HEK293T (cell line): ENCODE measurements at regions not wholly inside any gene's neighbourhood (a gene's known extent, or its start where the extent isn't known, plus 50 kb on each side); places are given as distances from the start of the nearest gene placed in this dataset.

ENCODE experiments used
- CTCF ChIA-PET: fragments of 350-600 bp; formaldehyde crosslinking; extraction: SDS; loops from one replicate; lab custom pipeline; 2021; ENCODE audit warnings: antibody characterized with exemption, inconsistent platforms; lab: Yijun Ruan, JAX
- POLR2A ChIA-PET: fragments of 350-600 bp; formaldehyde crosslinking; extraction: SDS; loops from one replicate; lab custom pipeline; 2020; ENCODE audit warnings: antibody characterized with exemption, inconsistent platforms; lab: Yijun Ruan, JAX
- DNase-seq: peaks from one replicate; pipeline ENCODE4 v3.0.0; 2012; ENCODE audit warnings: mixed read lengths; ENCODE audit errors: extremely low spot score
- ARNT ChIP-seq: fragments of 450-650 bp; IDR thresholded peaks from 2 replicates; pipeline ENCODE4 v1.6.1; 2017; ENCODE audit warnings: mild to moderate bottlenecking
- BHLHE40 ChIP-seq: fragments of 450-650 bp; IDR thresholded peaks from 2 replicates; pipeline ENCODE4 v1.6.1; 2016; ENCODE audit warnings: mild to moderate bottlenecking, moderate library complexity, borderline replicate concordance
- CTBP1 ChIP-seq: fragments of 450-650 bp; IDR thresholded peaks from 2 replicates; pipeline ENCODE4 v1.6.1; 2016; ENCODE audit warnings: borderline replicate concordance
- ELF4 ChIP-seq: fragments of 450-650 bp; IDR thresholded peaks from 2 replicates; pipeline ENCODE4 v1.6.1; 2017; ENCODE audit warnings: antibody characterized with exemption
- FOXA1 ChIP-seq: fragments of 450-650 bp; IDR thresholded peaks from 2 replicates; pipeline ENCODE4 v1.6.1; 2016; ENCODE audit warnings: mild to moderate bottlenecking
- FOXK2 ChIP-seq: fragments of 450-650 bp; IDR thresholded peaks from 2 replicates; pipeline ENCODE4 v1.6.1; 2016; ENCODE audit warnings: mild to moderate bottlenecking
- FOXM1 ChIP-seq: fragments of 450-650 bp; IDR thresholded peaks from 2 replicates; pipeline ENCODE4 v1.6.1; 2017; ENCODE audit warnings: mild to moderate bottlenecking, borderline replicate concordance
- HDGF ChIP-seq: fragments of 450-650 bp; IDR thresholded peaks from 2 replicates; pipeline ENCODE4 v1.6.1; 2017; ENCODE audit warnings: antibody characterized with exemption, borderline replicate concordance
- L3MBTL2 ChIP-seq: fragments of 450-650 bp; conservative IDR thresholded peaks from 2 replicates; pipeline ENCODE4 v1.6.1; 2016; ENCODE audit warnings: mild to moderate bottlenecking
- LEF1 ChIP-seq: fragments of 450-650 bp; IDR thresholded peaks from 2 replicates; pipeline ENCODE4 v1.6.1; 2017; ENCODE audit warnings: mild to moderate bottlenecking, borderline replicate concordance
- NFRKB ChIP-seq: fragments of 450-650 bp; IDR thresholded peaks from 2 replicates; pipeline ENCODE4 v1.6.1; 2016; ENCODE audit warnings: mild to moderate bottlenecking, moderate library complexity
- PKNOX1 ChIP-seq: fragments of 450-650 bp; IDR thresholded peaks from 2 replicates; pipeline ENCODE4 v1.6.1; 2016
- SP1 ChIP-seq: fragments of 450-650 bp; IDR thresholded peaks from 2 replicates; pipeline ENCODE4 v1.6.1; 2017
- SUZ12 ChIP-seq: fragments of 450-650 bp; IDR thresholded peaks from 2 replicates; pipeline ENCODE4 v1.6.1; 2016; ENCODE audit warnings: mild to moderate bottlenecking
- TARDBP ChIP-seq: fragments of 450-650 bp; IDR thresholded peaks from 2 replicates; pipeline ENCODE4 v1.6.1; 2016
- ZNF384 ChIP-seq: fragments of 450-650 bp; IDR thresholded peaks from 2 replicates; pipeline ENCODE4 v1.6.1; 2016

- POLR2A ChIA-PET = no interaction called here
- TF ChIP-seq NFRKB = no peak
- no peak for TF ChIP-seq TARDBP
- TF ChIP-seq ELF4 = no peak
- TF ChIP-seq FOXM1 = no peak
- TF ChIP-seq SP1 = no peak
- no peak for TF ChIP-seq ARNT
- no peak for TF ChIP-seq L3MBTL2
- no peak for TF ChIP-seq FOXK2
- TF ChIP-seq ZNF384 = no peak
- no peak for TF ChIP-seq PKNOX1
- no peak for TF ChIP-seq SUZ12
- TF ChIP-seq FOXA1 = no peak
- CTCF ChIA-PET = no interaction called here
- no peak for DNase-seq
These were observed 311.7 kb downstream of the TBC1D4 start for GRCh38 chr13:75170311-75170710.

GRCh38 chr13:75165543-75166230 lies 316.3 kb downstream of the TBC1D4 start:
- DNase-seq = no peak
- ChIA-PET POLR2A (no interaction called here), CTCF (no interaction called here)
- no peak for TF ChIP-seq ARNT
- no peak for TF ChIP-seq ELF4
- TF ChIP-seq HDGF = no peak
- TF ChIP-seq SUZ12 = no peak
- TF ChIP-seq SP1 = no peak
- no peak for TF ChIP-seq FOXK2
- TF ChIP-seq TARDBP = no peak
- no peak for TF ChIP-seq ZNF384
- TF ChIP-seq LEF1 = no peak
- TF ChIP-seq L3MBTL2 = no peak

GRCh38 chr13:75161804-75162203 lies 320.2 kb downstream of the TBC1D4 start:
- CTCF ChIA-PET = no interaction called here
- TF ChIP-seq FOXK2 (no peak), ELF4 (no peak), SUZ12 (no peak), BHLHE40 (no peak), LEF1 (no peak), ARNT (no peak)
- POLR2A ChIA-PET = no interaction called here
- DNase-seq = no peak

- TF ChIP-seq CTBP1 = no peak
- TF ChIP-seq PKNOX1 = no peak
- no peak for TF ChIP-seq ARNT
- no peak for TF ChIP-seq L3MBTL2
- no peak for TF ChIP-seq ZNF384
- TF ChIP-seq ELF4 = no peak
- ChIA-PET CTCF (no interaction called here), POLR2A (no interaction called here)
- no peak for DNase-seq
These were observed 321.0 kb downstream of the TBC1D4 start for GRCh38 chr13:75160984-75161383.

GRCh38 chr13:75154331-75154730 lies 327.6 kb downstream of the TBC1D4 start:
- DNase-seq = no peak
- CTCF ChIA-PET = interaction anchor here (0.7 kb wide), 1 partner anchor 9 kb away, joined by 4 read pairs; no protein-coding TSS in a partner anchor
- no peak for TF ChIP-seq SP1
- no peak for TF ChIP-seq NFRKB
- no peak for TF ChIP-seq ZNF384
- TF ChIP-seq BHLHE40 = no peak
- no peak for TF ChIP-seq ARNT
- no peak for TF ChIP-seq FOXM1
- TF ChIP-seq ELF4 = no peak
- TF ChIP-seq CTBP1 = no peak
- POLR2A ChIA-PET = no interaction called here

GRCh38 chr13:75153834-75154233 lies 328.1 kb downstream of the TBC1D4 start:
- POLR2A ChIA-PET = no interaction called here

More at GRCh38 chr13:75153834-75154233, 328.1 kb downstream of the TBC1D4 start:
- TF ChIP-seq SUZ12 (no peak), FOXM1 (no peak), LEF1 (no peak), CTBP1 (no peak), HDGF (no peak), ZNF384 (no peak), SP1 (no peak), FOXK2 (no peak), PKNOX1 (no peak), FOXA1 (no peak), ARNT (no peak), TARDBP (no peak), NFRKB (no peak), BHLHE40 (no peak), ELF4 (no peak), L3MBTL2 (no peak)
- no peak for DNase-seq
- CTCF ChIA-PET = interaction anchor here (0.7 kb wide), 1 partner anchor 8 kb away, joined by 4 read pairs; no protein-coding TSS in a partner anchor
